ENCODE measurements at regions not wholly inside any gene's neighbourhood (a gene's known extent, or its start where the extent isn't known, plus 50 kb on each side); places are given as distances from the start of the nearest gene placed in this dataset.
"Not testable (repeated sequence)": the region's sequence is repeated elsewhere in the genome, so short reads cannot be mapped to it uniquely, and the experiment has no call there.

GRCh38 chr4:184907810-184908209, 82.0 kb upstream of the ACSL1 start:
- DNase-seq (ENCODE audit: low spot score) = no peak

GRCh38 chr4:184911310-184911709, 85.5 kb upstream of the ACSL1 start:
- no peak for DNase-seq (ENCODE audit: low spot score)

- DNase-seq (ENCODE audit: low spot score) = no peak
These were observed 87.8 kb upstream of the ACSL1 start for GRCh38 chr4:184913356-184914143.

DNA sequence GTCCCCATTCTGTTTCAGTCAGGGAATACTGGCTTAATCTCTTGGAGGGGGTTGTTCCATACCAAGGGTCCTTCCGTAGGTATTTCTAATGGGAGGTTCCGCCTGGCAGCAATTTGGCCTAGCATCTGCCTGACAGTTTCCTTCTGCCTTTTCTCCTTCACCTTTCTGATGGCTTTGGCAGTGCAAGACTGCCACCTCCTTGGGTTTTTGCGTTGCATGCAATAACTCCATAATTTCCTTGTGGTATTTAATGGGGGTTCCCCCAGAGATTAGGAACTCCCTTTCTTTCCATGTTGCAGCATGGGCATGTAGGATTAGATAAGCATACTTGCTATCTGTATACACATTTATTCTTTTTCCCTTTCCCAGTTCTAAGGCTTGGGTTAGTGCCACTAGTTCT, 93.0 kb upstream of the ACSL1 start:
- DNase-seq (ENCODE audit: low spot score) = not testable (repeated sequence)

GRCh38 chr4:184921456-184921855, 95.7 kb upstream of the ACSL1 start:
- no peak for DNase-seq (ENCODE audit: low spot score)

DNA sequence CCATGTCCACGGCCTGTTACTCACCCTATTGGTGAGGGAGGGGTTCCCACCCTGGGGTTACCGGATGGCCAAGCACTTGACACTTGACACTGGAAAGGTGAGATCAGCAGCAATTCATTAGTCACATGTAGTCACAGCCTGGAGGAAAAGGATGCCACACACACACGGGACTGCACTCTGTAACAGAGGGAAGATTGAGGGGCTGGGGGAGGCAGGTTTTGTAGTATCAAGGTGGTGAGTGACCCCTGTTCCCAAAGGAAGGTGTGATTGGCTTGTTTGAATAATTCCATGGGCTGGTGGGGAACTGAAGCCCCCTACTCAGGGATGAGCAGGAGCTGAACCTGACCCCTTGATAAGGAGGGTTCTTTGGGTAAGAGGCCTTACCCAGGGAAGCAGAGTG, 96.0 kb upstream of the HELT start:
- DNase-seq (ENCODE audit: low spot score) = no peak

GRCh38 chr4:184924516-184924915, 93.8 kb upstream of the HELT start:
- DNase-seq (ENCODE audit: low spot score) = no peak

DNA sequence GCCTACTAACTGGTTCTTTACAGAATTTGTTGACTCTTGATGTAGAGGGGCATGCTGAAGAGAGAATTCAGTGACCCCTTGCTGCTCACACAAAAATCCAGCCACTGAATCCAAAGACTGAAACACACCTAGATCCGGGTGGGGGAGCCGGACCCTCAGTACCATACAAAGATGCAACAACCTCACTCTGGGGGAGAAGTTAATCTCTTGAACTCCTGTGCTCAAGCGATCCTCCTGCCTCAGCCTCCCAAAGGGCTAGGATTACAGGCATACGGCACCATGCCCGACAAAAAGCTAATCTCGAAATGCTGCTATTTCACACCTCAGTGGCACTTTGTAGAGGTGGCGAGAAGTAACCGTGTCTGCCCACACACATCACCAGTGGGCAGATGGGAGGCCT, 88.8 kb upstream of the HELT start:
- no peak for DNase-seq (ENCODE audit: low spot score)

DNA sequence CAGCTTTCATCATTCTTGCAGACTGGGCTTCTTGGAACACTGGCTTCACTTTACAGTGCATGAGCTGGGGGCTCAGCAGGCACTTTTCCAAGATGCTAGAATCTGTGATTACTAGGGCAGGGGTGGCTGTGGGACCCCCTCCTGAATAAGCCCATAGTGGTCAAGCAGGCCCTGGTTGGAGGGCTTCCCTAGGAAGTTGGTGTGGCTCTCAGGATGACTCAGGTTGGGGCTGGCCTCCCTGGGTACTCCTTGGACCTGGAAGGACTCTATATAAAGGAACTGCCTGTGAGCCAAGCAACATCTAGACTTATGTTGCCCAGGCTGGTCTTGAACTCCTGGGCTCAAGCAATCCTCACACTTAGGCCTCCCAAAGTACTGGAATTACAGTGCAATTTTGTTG, 88.3 kb upstream of the HELT start:
- no peak for DNase-seq (ENCODE audit: low spot score)

DNA sequence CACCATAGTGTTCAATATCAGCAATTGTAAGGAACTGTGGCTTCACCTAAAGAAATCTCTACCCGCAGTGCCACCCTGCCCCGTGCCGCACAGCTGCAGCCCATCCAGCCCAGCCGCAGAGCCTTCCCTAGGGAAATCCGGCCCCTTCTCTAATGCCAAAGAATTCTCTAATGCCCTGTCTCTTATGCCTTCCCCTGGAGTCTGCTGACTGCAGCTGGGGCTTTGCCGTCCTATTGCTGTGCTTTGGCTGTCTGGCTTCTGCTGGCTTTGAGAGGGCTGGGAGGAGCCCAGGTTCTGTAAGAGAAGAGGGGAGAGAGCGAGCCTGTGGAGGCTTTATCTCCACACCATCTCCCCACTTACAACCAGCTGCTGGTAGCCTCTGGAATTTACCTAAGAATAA, 85.9 kb upstream of the HELT start:
- DNase-seq (ENCODE audit: low spot score) = no peak

GRCh38 chr4:184933311-184933710, 85.0 kb upstream of the HELT start:
- DNase-seq (ENCODE audit: low spot score) = no peak

- DNase-seq (ENCODE audit: low spot score) = no peak
These were observed 84.1 kb upstream of the HELT start for GRCh38 chr4:184934184-184934583.

- no peak for DNase-seq (ENCODE audit: low spot score)
These were observed 83.3 kb upstream of the HELT start for GRCh38 chr4:184934961-184935360.

GRCh38 chr4:184936071-184936470, 82.2 kb upstream of the HELT start:
- DNase-seq (ENCODE audit: low spot score) = no peak

- no peak for DNase-seq (ENCODE audit: low spot score)
These were observed 81.1 kb upstream of the HELT start for GRCh38 chr4:184937030-184937710.

DNA sequence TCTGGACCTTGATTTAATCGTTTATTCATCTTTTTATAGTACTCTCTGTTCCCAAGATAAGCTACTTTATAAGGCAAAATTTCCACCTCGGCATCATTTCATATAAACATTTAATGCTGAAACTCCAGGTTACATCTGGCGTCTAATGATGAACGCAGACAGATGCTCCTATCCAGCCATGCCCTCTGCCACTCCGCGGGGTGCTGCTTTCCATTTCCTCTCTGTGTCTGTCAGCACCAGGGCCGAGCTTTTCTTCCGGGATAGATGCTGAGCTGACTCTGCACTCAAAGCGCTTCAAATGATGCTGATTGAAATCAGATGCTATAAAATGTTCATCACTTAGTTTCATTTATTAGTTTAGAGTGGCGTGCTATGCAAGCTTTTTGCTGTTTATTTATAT, 80.5 kb upstream of the HELT start:
- DNase-seq (ENCODE audit: low spot score) = no peak

DNA sequence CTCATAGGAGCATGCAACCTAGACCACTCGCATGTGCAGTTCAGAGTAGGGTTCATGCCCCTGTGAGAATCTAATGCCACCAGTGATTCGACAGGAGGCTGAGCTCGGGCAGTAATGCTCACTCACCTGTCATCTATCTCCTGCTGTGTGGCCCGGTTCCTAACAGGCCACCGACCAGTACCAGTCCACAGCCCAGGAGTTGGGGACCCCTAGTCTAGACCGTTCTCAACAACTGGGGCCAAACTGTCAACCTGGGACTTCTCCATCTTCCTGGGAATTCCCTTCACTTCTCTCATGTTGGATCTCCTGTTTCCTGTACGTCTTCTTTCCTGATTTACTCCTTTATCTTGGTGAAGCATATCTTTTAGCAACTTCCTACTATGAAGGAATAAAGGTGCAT, 79.4 kb upstream of the HELT start:
- no peak for DNase-seq (ENCODE audit: low spot score)

GRCh38 chr4:184939978-184940377, 78.3 kb upstream of the HELT start:
- no peak for DNase-seq (ENCODE audit: low spot score)

GRCh38 chr4:184940500-184940899, 77.8 kb upstream of the HELT start:
- DNase-seq (ENCODE audit: low spot score) = no peak

DNA sequence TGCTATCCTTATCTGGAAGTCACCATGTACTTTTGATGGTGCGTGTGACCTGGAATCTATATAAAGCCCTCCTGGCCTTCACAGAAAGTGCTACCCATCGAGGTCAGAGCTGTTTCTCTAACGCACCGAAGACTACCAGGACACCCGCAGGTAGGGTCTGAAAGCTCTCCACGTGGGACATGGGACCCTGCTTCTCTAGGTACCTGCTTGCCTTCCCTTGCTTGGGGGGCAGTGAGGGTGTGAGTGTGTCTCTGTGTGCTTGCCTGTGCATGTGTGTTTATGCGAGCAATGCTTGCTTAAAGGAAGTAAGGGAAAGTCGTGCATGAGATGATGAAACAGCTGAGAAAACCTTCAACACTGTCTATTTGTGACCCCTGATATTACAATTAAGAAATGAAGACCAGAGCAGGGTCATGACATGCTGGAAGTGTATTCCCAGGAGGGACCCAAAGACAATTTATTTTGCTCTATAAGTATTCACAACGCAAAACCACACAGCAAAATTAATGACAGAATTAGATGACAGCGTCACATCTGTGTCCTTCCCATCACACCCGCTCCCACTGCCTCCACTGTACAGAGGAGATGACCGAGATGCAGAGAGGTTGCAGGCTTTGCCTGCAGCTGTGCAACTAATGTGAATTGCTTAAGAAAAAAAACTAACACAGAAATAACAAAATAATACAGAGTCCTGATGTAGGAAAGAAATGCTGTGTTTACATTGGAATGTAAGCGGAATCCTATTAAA, 76.4 kb upstream of the HELT start:
- DNase-seq (ENCODE audit: low spot score) = no peak

DNA sequence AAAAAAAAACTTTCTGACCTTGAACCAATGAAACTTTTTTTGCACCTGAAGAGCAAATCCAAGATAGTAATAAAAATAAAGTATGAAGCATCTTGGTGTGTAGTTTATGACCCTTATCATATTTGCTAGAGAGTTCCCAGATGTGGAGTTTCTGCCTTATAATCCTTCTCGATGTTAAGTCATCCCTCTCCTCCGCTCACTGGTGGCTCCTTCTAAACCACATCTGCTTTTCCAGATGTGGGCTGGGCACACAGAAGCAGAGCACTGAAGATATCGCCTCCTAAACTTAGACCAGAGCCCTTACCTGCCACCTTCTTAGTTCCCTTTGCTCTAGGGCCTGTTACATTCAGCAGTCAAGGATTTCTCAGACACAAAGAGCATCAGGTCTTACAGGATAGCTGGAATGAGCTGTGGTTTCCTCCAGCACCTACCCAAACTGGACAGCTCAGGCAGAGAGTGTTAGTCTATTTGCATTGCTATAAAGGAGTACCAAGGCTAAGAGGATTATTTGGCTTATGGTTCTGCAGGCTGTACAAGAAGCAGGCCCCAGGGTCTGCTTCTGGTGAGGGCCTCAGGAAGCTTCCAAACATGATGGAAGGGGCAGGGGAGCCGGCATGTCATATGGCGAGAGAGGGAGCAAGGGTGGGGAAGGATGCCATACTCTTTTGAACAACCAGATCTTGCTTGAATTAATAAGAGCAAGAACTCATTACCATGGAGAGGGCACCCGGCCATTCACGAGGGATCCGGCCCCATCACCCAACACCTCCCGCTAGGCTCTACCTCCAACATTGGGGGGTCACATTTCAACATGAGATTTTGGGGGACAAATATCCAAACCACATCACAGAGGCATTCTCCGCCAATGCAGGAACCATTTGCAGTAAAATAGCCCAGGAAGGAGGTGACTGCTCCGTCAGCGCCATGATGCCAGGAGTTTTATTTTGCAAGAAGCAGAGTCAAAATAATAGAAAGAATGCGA, 75.6 kb upstream of the HELT start:
- no peak for DNase-seq (ENCODE audit: low spot score)

GRCh38 chr4:184949020-184949419, 69.3 kb upstream of the HELT start:
- DNase-seq (ENCODE audit: low spot score) = no peak

All from HuH-7.5 (cell line).